GM19372 (cell line): ENCODE measurements at regions not wholly inside any gene's neighbourhood (a gene's known extent, or its start where the extent isn't known, plus 50 kb on each side); places are given as distances from the start of the nearest gene placed in this dataset.
"Not testable (repeated sequence)": the region's sequence is repeated elsewhere in the genome, so short reads cannot be mapped to it uniquely, and the experiment has no call there.

Experiments
- ATAC-seq: cut with Tn5 transposase; IDR thresholded peaks from one replicate; pipeline ENCODE4 v1.9.1; 2021; ENCODE audit warnings: mild to moderate bottlenecking, low read depth, moderate library complexity; ENCODE audit not compliant: unreplicated experiment

GRCh38 chr2:153311432-153311831 is 167.1 kb downstream of the RPRM start:
- no peak for ATAC-seq

- ATAC-seq = no peak
These were observed 170.1 kb downstream of the RPRM start for GRCh38 chr2:153308466-153308865.

GRCh38 chr2:153307223-153307622 is 171.3 kb downstream of the RPRM start:
- no peak for ATAC-seq

- ATAC-seq = no peak
These were observed 178.8 kb downstream of the RPRM start for GRCh38 chr2:153299809-153300208.

GRCh38 chr2:153299217-153299616 is 179.3 kb downstream of the RPRM start:
- ATAC-seq = no peak

GRCh38 chr2:153294199-153294786 is 184.3 kb downstream of the RPRM start:
- no peak for ATAC-seq

- no peak for ATAC-seq
These were observed 186.8 kb downstream of the RPRM start for GRCh38 chr2:153291718-153292117.

GRCh38 chr2:153287109-153287801 is 191.3 kb downstream of the RPRM start:
- no peak for ATAC-seq

GRCh38 chr2:153268941-153269461 is 209.6 kb downstream of the RPRM start:
- no peak for ATAC-seq

- ATAC-seq = not testable (repeated sequence)
These were observed 221.7 kb downstream of the RPRM start for GRCh38 chr2:153256876-153257275.

GRCh38 chr2:153246636-153247035 is 231.9 kb downstream of the RPRM start:
- ATAC-seq = not testable (repeated sequence)

GRCh38 chr2:153235516-153235915 is 243.0 kb downstream of the RPRM start:
- ATAC-seq = peak; percentile 72

- ATAC-seq = no peak
These were observed 246.1 kb downstream of the RPRM start for GRCh38 chr2:153232464-153232863.

- no peak for ATAC-seq
These were observed 247.6 kb downstream of the RPRM start for GRCh38 chr2:153230977-153231376.

GRCh38 chr2:153228904-153229303 is 249.7 kb downstream of the RPRM start:
- no peak for ATAC-seq

GRCh38 chr2:153227981-153228380 is 250.6 kb downstream of the RPRM start:
- no peak for ATAC-seq

- no peak for ATAC-seq
These were observed 256.1 kb downstream of the RPRM start for GRCh38 chr2:153222231-153223165.

GRCh38 chr2:153221506-153221905 is 257.1 kb downstream of the RPRM start:
- no peak for ATAC-seq

GRCh38 chr2:153221087-153221486 is 257.5 kb downstream of the RPRM start:
- ATAC-seq = no peak

- ATAC-seq = no peak
These were observed 259.7 kb downstream of the RPRM start for GRCh38 chr2:153218851-153219250.

GRCh38 chr2:153214337-153214736 is 264.2 kb downstream of the RPRM start:
- ATAC-seq = no peak
